Lung (tissue), 11 donors: ENCODE measurements at regions not wholly inside any gene's neighbourhood (a gene's known extent, or its start where the extent isn't known, plus 50 kb on each side); places are given as distances from the start of the nearest gene placed in this dataset.
A peak's percentile ranks its signal among the peaks of the same experiment; 100 is the strongest.

Source experiments
- ATAC-seq: fragments of 200-7000 bp; cut with Tn5 transposase; one replicate; pipeline ENCODE4 v1.9.1; 2020; ENCODE audit warnings: moderate number of reproducible peaks; ENCODE audit not compliant: insufficient read depth, low FRiP score
- DNase-seq, 3 donors: peaks; one replicate each; pipeline ENCODE4 v3.0.0-alpha.2; 2013 to 2017
- H3K27ac ChIP-seq, 2 donors: one replicate each; pipeline ENCODE4 v1.5.1; 2013; ENCODE audit warnings: mild to moderate bottlenecking in 2 of 2, moderate library complexity in 2 of 2, control low read depth in 1 of 2, inconsistent platforms in 1 of 2, low read depth in 1 of 2, low read length in 1 of 2
- H3K27me3 ChIP-seq, 3 donors: one replicate each; pipeline ENCODE4 v1.5.1; 2013; ENCODE audit warnings: low read length in 2 of 3; ENCODE audit not compliant: control insufficient read depth in 3 of 3, insufficient read depth in 3 of 3
- H3K36me3 ChIP-seq, 4 donors: one replicate each; pipeline ENCODE4 v1.5.1; 2013; ENCODE audit warnings: low read length in 4 of 4, mild to moderate bottlenecking in 1 of 4, moderate library complexity in 1 of 4; ENCODE audit not compliant: control insufficient read depth in 4 of 4, insufficient read depth in 4 of 4
- H3K4me1 ChIP-seq, 5 donors: one replicate each; pipeline ENCODE4 v1.5.1; 2013; ENCODE audit warnings: low read length in 5 of 5, mild to moderate bottlenecking in 2 of 5, moderate library complexity in 1 of 5; ENCODE audit not compliant: control insufficient read depth in 5 of 5, insufficient read depth in 5 of 5
- H3K4me3 ChIP-seq: one replicate; pipeline ENCODE4 v1.5.1; 2013; ENCODE audit warnings: mild to moderate bottlenecking, control low read depth, moderate library complexity
- H3K9ac ChIP-seq, 2 donors: one replicate each; pipeline ENCODE4 v1.5.1; 2013; ENCODE audit warnings: low read length in 2 of 2, control low read depth in 1 of 2; ENCODE audit not compliant: insufficient read depth in 1 of 2
- H3K9me3 ChIP-seq, 4 donors: one replicate each; pipeline ENCODE4 v1.5.1; 2013; ENCODE audit warnings: low read length in 3 of 4, mild to moderate bottlenecking in 1 of 4, moderate library complexity in 1 of 4; ENCODE audit not compliant: control insufficient read depth in 4 of 4, insufficient read depth in 3 of 4
- WGBS, 2 donors: extraction: QIAGEN DNeasy Blood & Tissue Kit; methylation state at CpG; one replicate each; pipeline ENCODE4 v1.1.7; 2013; 5-methylcytosine and 5-hydroxymethylcytosine counted together
- TF ChIP-seq, protein P1 (sequence below): IDR thresholded peaks from 2 replicates; pipeline ENCODE4 v1.5.1; 2012; ENCODE audit warnings: mild to moderate bottlenecking; ENCODE audit errors: control extremely low read depth, extremely low read depth
- donor health status: control.
- donor health status: control.
- donor health status: Bipolar disorder and iron deficiency.
- donor health status: healthy.
- donor health status: DM: yes; HTN: yes; CAD: no.

DNA sequence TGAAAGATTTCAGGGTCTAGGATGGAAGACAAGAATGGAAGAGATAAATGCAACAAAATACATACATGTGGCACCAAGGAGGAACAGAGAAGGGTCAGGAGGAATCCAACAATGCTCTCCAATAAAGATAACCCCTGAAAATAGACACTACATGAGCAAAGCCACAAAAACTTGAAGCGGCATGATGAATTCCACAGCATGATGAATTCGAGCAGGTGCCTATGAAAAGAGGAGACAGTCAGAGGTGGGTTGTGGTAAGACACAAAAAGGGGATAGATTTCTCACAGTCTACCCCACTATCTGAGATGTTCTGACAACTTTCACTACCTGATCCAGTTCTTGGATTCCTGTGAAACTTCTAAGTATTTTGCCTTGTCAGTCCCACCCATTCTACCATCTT, 81.5 kb upstream of the PAPPA start:
- Histone ChIP-seq H3K4me1 (no peaks in the 10 kb centered on the region), H3K27me3 (no peaks in the 10 kb centered on the region), H3K9me3 (no peaks in the 10 kb centered on the region), H3K36me3 (no peaks in the 10 kb centered on the region), H3K27ac (no peak overlapping the region), H3K4me3 (no peak overlapping the region), H3K9ac (no peak overlapping the region)
- TF ChIP-seq, protein P1, sequence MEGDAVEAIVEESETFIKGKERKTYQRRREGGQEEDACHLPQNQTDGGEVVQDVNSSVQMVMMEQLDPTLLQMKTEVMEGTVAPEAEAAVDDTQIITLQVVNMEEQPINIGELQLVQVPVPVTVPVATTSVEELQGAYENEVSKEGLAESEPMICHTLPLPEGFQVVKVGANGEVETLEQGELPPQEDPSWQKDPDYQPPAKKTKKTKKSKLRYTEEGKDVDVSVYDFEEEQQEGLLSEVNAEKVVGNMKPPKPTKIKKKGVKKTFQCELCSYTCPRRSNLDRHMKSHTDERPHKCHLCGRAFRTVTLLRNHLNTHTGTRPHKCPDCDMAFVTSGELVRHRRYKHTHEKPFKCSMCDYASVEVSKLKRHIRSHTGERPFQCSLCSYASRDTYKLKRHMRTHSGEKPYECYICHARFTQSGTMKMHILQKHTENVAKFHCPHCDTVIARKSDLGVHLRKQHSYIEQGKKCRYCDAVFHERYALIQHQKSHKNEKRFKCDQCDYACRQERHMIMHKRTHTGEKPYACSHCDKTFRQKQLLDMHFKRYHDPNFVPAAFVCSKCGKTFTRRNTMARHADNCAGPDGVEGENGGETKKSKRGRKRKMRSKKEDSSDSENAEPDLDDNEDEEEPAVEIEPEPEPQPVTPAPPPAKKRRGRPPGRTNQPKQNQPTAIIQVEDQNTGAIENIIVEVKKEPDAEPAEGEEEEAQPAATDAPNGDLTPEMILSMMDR: no peak
- DNase-seq (no peak), ATAC-seq (no peak)
- WGBS, 2 donors: 88 to 91% methylated on average over 2 of the region's 2 CpGs

DNA sequence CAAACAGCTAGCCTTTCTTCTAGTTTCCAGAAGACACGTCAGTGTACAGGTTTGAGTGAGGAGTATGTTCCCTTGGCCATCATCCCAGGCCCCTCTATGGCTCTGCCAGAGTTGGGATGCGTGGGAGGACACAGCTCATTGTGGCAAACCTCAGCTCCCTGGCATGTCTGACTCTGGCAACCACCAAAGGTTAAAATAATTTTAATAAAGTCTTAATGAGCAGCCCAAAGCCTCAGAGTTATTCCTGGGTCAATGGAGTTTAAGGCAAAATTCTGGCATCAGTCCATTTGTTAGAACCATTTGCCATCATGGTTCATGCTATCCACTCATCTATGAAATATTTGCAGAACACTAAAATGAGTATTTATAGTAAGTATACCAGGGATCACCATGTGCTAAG, 79.8 kb upstream of the PAPPA start:
- H3K27ac ChIP-seq: no peak overlapping the region
- DNase-seq (no peak), ATAC-seq (no peak)
- no peaks in the 10 kb centered on the region for H3K4me1 ChIP-seq
- no peak overlapping the region for H3K4me3 ChIP-seq
- no peaks in the 10 kb centered on the region for H3K9me3 ChIP-seq
- H3K9ac ChIP-seq: no peak overlapping the region
- H3K27me3 ChIP-seq: no peaks in the 10 kb centered on the region
- H3K36me3 ChIP-seq: no peaks in the 10 kb centered on the region
- WGBS, 2 donors: 78 to 88% methylated on average over 2 of the region's 2 CpGs
- TF ChIP-seq, protein P1: no peak

DNA sequence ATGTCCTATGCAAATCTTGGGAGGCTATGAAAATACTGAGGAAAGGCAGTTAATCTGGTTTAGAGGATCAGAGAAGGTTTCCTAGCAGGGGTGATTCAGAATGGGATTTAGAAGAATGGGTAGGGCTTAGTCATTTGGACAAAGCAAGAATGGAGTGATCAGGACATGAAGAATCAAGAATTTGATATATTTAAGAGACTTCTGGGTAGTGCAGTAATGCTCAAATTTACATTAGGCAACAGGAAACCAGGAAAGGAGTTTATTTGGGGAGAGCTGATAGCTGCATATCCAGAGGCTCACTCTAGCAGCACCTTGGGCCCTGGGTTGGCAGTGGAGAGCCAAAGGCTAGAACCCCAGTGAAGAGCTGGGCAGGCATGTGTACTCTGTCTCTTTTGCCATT, 78.9 kb upstream of the PAPPA start:
- TF ChIP-seq, protein P1: no peak
- H3K36me3 ChIP-seq: no peaks in the 10 kb centered on the region
- no peaks in the 10 kb centered on the region for H3K4me1 ChIP-seq
- no peaks in the 10 kb centered on the region for H3K27me3 ChIP-seq
- ATAC-seq: no peak
- H3K4me3 ChIP-seq: no peak overlapping the region
- no peaks in the 10 kb centered on the region for H3K9me3 ChIP-seq
- no peak for DNase-seq
- no peak overlapping the region for H3K9ac ChIP-seq
- no peak overlapping the region for H3K27ac ChIP-seq

DNA sequence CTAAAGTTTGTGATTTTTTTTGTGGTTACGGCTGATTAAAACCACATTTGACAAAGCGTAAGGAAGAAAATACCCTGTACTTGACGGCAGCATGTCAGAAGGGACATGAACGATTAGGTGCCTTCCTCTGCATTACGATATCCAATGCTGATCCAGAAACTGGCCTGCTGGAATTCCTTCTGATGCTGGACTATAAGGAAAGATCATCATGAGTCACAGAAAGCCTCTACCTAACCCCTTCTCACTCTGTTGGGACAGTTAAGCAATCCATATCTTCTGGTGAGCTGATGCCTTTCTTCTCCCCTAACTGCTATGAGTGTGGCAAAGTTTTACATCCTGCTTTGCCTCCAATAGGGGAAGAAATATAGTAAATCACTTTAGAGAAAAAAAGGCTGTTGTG, 78.4 kb upstream of the PAPPA start:
- TF ChIP-seq, protein P1: no peak
- no peak for ATAC-seq
- DNase-seq: peak in 1 of 3 donors; percentile 33
- Histone ChIP-seq H3K9ac (no peak overlapping the region), H3K9me3 (no peaks in the 10 kb centered on the region), H3K4me1 (no peaks in the 10 kb centered on the region), H3K27ac (no peak overlapping the region), H3K4me3 (no peak overlapping the region), H3K27me3 (no peaks in the 10 kb centered on the region), H3K36me3 (no peaks in the 10 kb centered on the region)
- 81 to 89% methylated on average over 5 of the region's 5 CpGs for WGBS, 2 donors
